GM18951 (cell line): ENCODE measurements at regions not wholly inside any gene's neighbourhood (a gene's known extent, or its start where the extent isn't known, plus 50 kb on each side); places are given as distances from the start of the nearest gene placed in this dataset.

ENCODE experiments used
- POLR2A ChIP-seq: IDR thresholded peaks from 4 replicates; pipeline ENCODE4 v1.6.1; 2011; ENCODE audit warnings: mild to moderate bottlenecking; ENCODE audit not compliant: insufficient read length, insufficient read depth; ENCODE audit errors: extremely low read depth
- in situ Hi-C: fragments of 300-500 bp; cut with MboI; formaldehyde crosslinking; loops from one replicate; pipeline ENCODE4 v1.12.0; 2022; ENCODE audit warnings: low sequenced_read_pairs, mixed read lengths, inconsistent platforms; ENCODE audit not compliant: unreplicated experiment

GRCh38 chr1:181416268-181416860 lies 67.0 kb upstream of the CACNA1E start:
- TF ChIP-seq POLR2A, result no peak
- in situ Hi-C loops, result no loop called here

GRCh38 chr1:181417915-181418314 lies 65.4 kb upstream of the CACNA1E start:
- in situ Hi-C loops, result no loop called here
- TF ChIP-seq POLR2A, result no peak

- no peak for TF ChIP-seq POLR2A
- in situ Hi-C loops, result loop anchor here (5.0 kb wide), 1 partner anchor 236 kb away; no protein-coding TSS in a partner anchor
Measured at GRCh38 chr1:181423301-181423918, 59.9 kb upstream of the CACNA1E start.

GRCh38 chr1:181424786-181425403 lies 58.4 kb upstream of the CACNA1E start:
- in situ Hi-C loops, result loop anchor here (5.0 kb wide), 1 partner anchor 238 kb away; no protein-coding TSS in a partner anchor
- no peak for TF ChIP-seq POLR2A

GRCh38 chr1:181425566-181425965 lies 57.8 kb upstream of the CACNA1E start:
- in situ Hi-C loops, result no loop called here

GRCh38 chr1:181429462-181429861 lies 53.9 kb upstream of the CACNA1E start:
- in situ Hi-C loops, result no loop called here
- no peak for TF ChIP-seq POLR2A

More at GRCh38 chr1:181425566-181425965, 57.8 kb upstream of the CACNA1E start:
- TF ChIP-seq POLR2A, result no peak

GRCh38 chr1:181430015-181430885 lies 53.1 kb upstream of the CACNA1E start:
- in situ Hi-C loops, result no loop called here
- no peak for TF ChIP-seq POLR2A
